Large intestine (tissue), 3 donors: ENCODE measurements at regions not wholly inside any gene's neighbourhood (a gene's known extent, or its start where the extent isn't known, plus 50 kb on each side); places are given as distances from the start of the nearest gene placed in this dataset.

Experiments used
- DNase-seq, 2 donors: peaks; one replicate each; pipeline versions ENCODE4 v3.0.0 to v3.0.0-alpha.2; 2013
- H3K27ac ChIP-seq: one replicate; pipeline ENCODE4 v1.5.1; 2013; ENCODE audit warnings: low read length
- H3K27me3 ChIP-seq: 2 replicates; pipeline ENCODE4 v1.6.1; 2013; ENCODE audit warnings: low read length; ENCODE audit not compliant: control insufficient read depth, insufficient read depth
- H3K36me3 ChIP-seq: 2 replicates; pipeline ENCODE4 v1.6.1; 2013; ENCODE audit warnings: low read length; ENCODE audit not compliant: control insufficient read depth, insufficient read depth
- H3K4me1 ChIP-seq: one replicate; pipeline ENCODE4 v1.6.1; 2013; ENCODE audit warnings: low read length; ENCODE audit not compliant: control insufficient read depth, insufficient read depth
- H3K4me3 ChIP-seq: one replicate; pipeline ENCODE4 v1.5.1; 2013; ENCODE audit warnings: low read length
- H3K9me3 ChIP-seq: one replicate; pipeline ENCODE4 v1.6.1; 2013; ENCODE audit warnings: mild to moderate bottlenecking, low read depth, low read length, moderate library complexity; ENCODE audit not compliant: control insufficient read depth
- WGBS: methylation state at CpG from one replicate; pipeline ENCODE4 v1.1.5; 2013; ENCODE audit warnings: low lambda C conversion rate; ENCODE audit not compliant: insufficient coverage; 5-methylcytosine and 5-hydroxymethylcytosine counted together

DNA sequence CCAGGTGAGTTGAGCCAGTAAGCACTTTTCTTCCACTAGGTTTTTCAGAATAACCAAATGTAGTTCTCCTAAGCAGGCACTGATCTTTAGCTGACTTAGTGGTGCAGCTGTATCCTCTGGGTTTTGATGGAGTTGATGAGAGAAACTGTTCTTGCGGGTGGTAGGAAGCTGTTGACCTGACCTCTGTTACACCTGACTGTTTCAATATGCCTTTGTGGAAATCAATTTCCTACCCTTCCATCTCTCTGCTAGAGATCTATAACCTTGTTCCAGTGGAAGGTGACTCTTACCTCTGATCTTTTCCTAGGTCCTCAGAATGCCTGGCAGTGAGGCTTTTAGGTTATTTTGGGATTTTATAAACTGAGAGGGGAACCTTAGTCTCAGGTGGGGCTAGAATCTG, 51.6 kb upstream of the MACF1 start:
- no peaks in the 10 kb centered on the region for H3K9me3 ChIP-seq
- H3K27ac ChIP-seq: no peak overlapping the region
- peaks cover 5% of the 10 kb centered on the region for H3K4me1 ChIP-seq
- DNase-seq: no peak
- H3K4me3 ChIP-seq: no peak overlapping the region
- no peaks in the 10 kb centered on the region for H3K36me3 ChIP-seq
- no peaks in the 10 kb centered on the region for H3K27me3 ChIP-seq
- WGBS: no CpG with 5 or more reads among the region's 1 CpG

DNA sequence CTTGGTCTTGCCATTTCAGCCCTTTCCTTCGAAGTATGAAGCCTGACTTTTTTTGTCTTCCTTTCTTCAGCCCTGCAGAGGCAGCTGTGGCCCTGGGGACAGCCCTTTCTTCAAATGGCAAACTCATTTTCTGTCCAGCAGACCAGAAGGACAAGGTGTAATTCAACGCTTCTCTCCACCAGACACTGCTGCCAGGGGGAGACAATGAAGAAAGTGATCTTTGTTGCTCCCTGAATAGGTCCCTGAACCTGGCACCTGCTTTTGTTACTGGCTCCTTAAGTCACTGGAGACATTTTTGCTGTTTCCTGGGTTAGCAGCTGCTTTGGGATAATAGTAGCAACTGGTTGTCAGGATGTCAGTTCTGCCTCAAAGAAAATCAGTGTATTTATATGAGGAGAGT, 50.8 kb upstream of the MACF1 start:
- H3K27ac ChIP-seq: no peak overlapping the region
- peaks cover 10% of the 10 kb centered on the region for H3K4me1 ChIP-seq
- no peaks in the 10 kb centered on the region for H3K27me3 ChIP-seq
- H3K9me3 ChIP-seq: no peaks in the 10 kb centered on the region
- DNase-seq: no peak
- H3K4me3 ChIP-seq: no peak overlapping the region
- WGBS: no CpG with 5 or more reads among the region's 2 CpGs
- no peaks in the 10 kb centered on the region for H3K36me3 ChIP-seq

DNA sequence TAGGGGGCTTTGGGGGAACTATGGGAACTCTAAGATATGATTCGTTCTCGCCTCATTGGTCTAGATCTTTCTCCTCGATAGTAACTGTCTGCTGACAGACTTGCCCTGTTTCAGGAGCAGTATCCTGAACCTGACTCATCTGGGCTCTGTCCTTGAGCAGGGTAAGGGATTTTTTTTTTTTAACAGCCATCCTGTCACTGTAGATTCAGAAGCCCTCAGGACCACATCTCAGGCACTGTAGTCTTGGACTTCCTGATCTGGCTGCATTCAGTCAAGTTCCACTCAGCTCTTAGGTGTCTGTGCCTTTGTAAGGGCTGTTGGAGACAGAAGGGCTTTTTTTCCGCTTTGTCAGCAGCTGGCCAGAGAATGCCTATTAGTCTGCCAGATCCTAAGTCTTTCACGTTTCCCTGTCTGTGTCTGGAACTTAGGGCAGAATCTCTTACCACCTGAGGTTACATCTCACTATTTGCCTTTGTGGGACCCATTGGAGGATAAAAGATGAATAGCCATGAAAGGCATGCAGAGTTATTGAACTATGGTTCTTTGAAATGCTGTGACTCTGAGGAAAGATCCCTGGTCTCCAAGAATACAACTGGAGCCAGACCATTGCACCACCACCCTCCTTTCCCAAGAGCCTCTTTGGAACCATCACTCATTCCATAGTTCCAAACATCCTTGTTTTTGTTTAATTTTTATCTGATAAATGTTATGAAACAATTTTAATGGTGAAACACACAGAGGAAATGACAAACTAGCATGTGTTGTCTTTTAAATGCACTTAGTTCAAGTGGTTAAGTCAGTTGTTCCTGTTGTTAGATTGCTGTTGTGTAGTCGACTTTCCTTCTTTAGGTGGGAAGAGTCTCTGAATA, 49.7 kb upstream of the MACF1 start:
- no CpG with 5 or more reads among the region's 6 CpGs for WGBS
- Histone ChIP-seq H3K4me3 (no peak overlapping the region), H3K27me3 (no peaks in the 10 kb centered on the region), H3K4me1 (peaks cover 15% of the 10 kb centered on the region), H3K36me3 (no peaks in the 10 kb centered on the region), H3K9me3 (no peaks in the 10 kb centered on the region), H3K27ac (peak overlapping the region; percentile 2)
- no peak for DNase-seq
